CD4-positive, alpha-beta memory T cell (primary cell): ENCODE measurements at regions not wholly inside any gene's neighbourhood (a gene's known extent, or its start where the extent isn't known, plus 50 kb on each side); places are given as distances from the start of the nearest gene placed in this dataset.

Source experiments
- CTCF ChIA-PET: fragments of 350-600 bp; sonication (Branson Sonifier 250); formaldehyde crosslinking; loops from one replicate; lab custom pipeline; 2021; ENCODE audit warnings: inconsistent platforms; ENCODE audit not compliant: partially characterized antibody; lab: Charles Lee
- POLR2A ChIA-PET: fragments of 350-600 bp; sonication (Branson Sonifier 250); formaldehyde crosslinking; loops from one replicate; lab custom pipeline; 2021; ENCODE audit not compliant: partially characterized antibody; lab: Charles Lee
- DNase-seq, 5 donors: peaks; one replicate each; pipeline versions ENCODE4 v3.0.0 to v3.0.0-alpha.2; 2020 to 2022; ENCODE audit warnings: mixed read lengths in 1 of 5
- H3K27ac ChIP-seq: one replicate; pipeline ENCODE4 v1.7.0; 2013; ENCODE audit warnings: low read depth, low read length
- H3K27me3 ChIP-seq: 2 replicates; pipeline ENCODE4 v1.7.0; 2013; ENCODE audit warnings: mild to moderate bottlenecking, low read length, moderate library complexity; ENCODE audit not compliant: insufficient read depth
- H3K36me3 ChIP-seq: 2 replicates; pipeline ENCODE4 v1.7.0; 2013; ENCODE audit warnings: mild to moderate bottlenecking, low read length, moderate library complexity; ENCODE audit not compliant: insufficient read depth
- H3K4me1 ChIP-seq: 2 replicates; pipeline ENCODE4 v1.7.0; 2013; ENCODE audit warnings: mild to moderate bottlenecking, low read length, moderate library complexity; ENCODE audit not compliant: insufficient read depth
- H3K4me3 ChIP-seq, 2 donors: one replicate each; pipeline ENCODE4 v1.7.0; 2013; ENCODE audit warnings: low read length in 2 of 2, mild to moderate bottlenecking in 1 of 2
- H3K9me3 ChIP-seq, 2 donors: one replicate each; pipeline ENCODE4 v1.7.0; 2013; ENCODE audit warnings: low read length in 2 of 2, control low read depth in 1 of 2; ENCODE audit not compliant: control insufficient read depth in 1 of 2
- H3K27ac Mint-ChIP-seq, 7 donors: one replicate each; pipeline ENCODE4 v1.8.0; 2020 to 2021; ENCODE audit warnings: mixed read lengths in 7 of 7, mild to moderate bottlenecking in 6 of 7, inconsistent platforms in 3 of 7, moderate library complexity in 3 of 7
- H3K27me3 Mint-ChIP-seq, 2 donors: one replicate each; pipeline ENCODE4 v1.8.0; 2020 to 2021; ENCODE audit warnings: mixed read lengths in 2 of 2
- H3K36me3 Mint-ChIP-seq, 2 donors: one replicate each; pipeline ENCODE4 v1.8.0; 2020 to 2021; ENCODE audit warnings: mixed read lengths in 2 of 2, inconsistent platforms in 1 of 2, mild to moderate bottlenecking in 1 of 2
- H3K4me1 Mint-ChIP-seq, 4 donors: one replicate each; pipeline ENCODE4 v1.8.0; 2020 to 2021; ENCODE audit warnings: mixed read lengths in 4 of 4, mild to moderate bottlenecking in 1 of 4
- H3K4me3 Mint-ChIP-seq, 8 donors: one replicate each; pipeline ENCODE4 v1.8.0; 2020 to 2021; ENCODE audit warnings: mixed read lengths in 8 of 8, mild to moderate bottlenecking in 7 of 8, moderate library complexity in 6 of 8, inconsistent platforms in 3 of 8
- H3K9me3 Mint-ChIP-seq, 8 donors: one replicate each; pipeline ENCODE4 v1.8.0; 2020 to 2021; ENCODE audit warnings: mixed read lengths in 8 of 8, mild to moderate bottlenecking in 5 of 8, inconsistent platforms in 3 of 8, moderate library complexity in 1 of 8
- intact Hi-C: fragments of 100-400 bp; cut with micrococcal nuclease; formaldehyde crosslinking; loops from one replicate; pipeline ENCODE4 v1.15.1; 2023

DNA sequence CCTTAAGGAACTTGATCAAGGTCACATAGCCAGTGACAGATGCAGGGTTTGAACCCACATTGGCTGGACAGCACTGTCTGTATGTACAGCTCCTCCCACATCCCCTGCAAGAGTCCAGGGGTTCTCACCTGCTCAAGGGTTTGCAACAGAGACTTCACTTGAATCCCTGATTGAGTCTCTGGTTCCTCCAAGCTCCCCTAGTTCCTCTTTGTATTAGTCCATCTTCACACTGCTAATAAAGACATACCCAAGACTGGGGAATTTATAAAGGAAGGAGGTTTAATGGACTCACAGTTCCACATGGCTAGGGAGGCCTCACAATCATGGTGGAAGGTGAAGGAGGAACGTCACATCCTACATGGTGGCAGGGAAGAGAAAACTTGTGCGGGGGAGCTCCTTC, 72.8 kb upstream of the CLDN10 start:
- peaks cover 0 to 1% of the 10 kb centered on the region in 2 donors for H3K27me3 Mint-ChIP-seq
- Histone ChIP-seq H3K27ac (no peak overlapping the region), H3K36me3 (no peaks in the 10 kb centered on the region), H3K4me3 (no peak overlapping the region), H3K4me1 (no peaks in the 10 kb centered on the region), H3K9me3 (no peaks in the 10 kb centered on the region), H3K27me3 (no peaks in the 10 kb centered on the region)
- no peaks in the 10 kb centered on the region for H3K9me3 Mint-ChIP-seq
- no peak overlapping the region for H3K27ac Mint-ChIP-seq
- no peak overlapping the region for H3K4me3 Mint-ChIP-seq
- CTCF ChIA-PET: interaction anchor here (0.9 to 2.8 kb wide), 5 partner anchors 11 to 288 kb away, joined by 3 to 12 read pairs (median 7); no protein-coding TSS in a partner anchor
- peaks cover 4 to 8% (median 8%) of the 10 kb centered on the region in 4 donors for H3K4me1 Mint-ChIP-seq
- H3K36me3 Mint-ChIP-seq: no peaks in the 10 kb centered on the region
- intact Hi-C loops: no loop called here
- POLR2A ChIA-PET: no interaction called here
- DNase-seq: no peak

- Histone ChIP-seq H3K27me3 (no peaks in the 10 kb centered on the region), H3K36me3 (no peaks in the 10 kb centered on the region), H3K9me3 (no peaks in the 10 kb centered on the region), H3K4me1 (no peaks in the 10 kb centered on the region), H3K27ac (no peak overlapping the region), H3K4me3 (no peak overlapping the region)
- peaks cover 0 to 1% of the 10 kb centered on the region in 2 donors for H3K27me3 Mint-ChIP-seq
- peak overlapping the region in 1 of 8 donors; percentile 35 for H3K4me3 Mint-ChIP-seq
- no peak overlapping the region for H3K27ac Mint-ChIP-seq
- intact Hi-C loops: no loop called here
- no peak for DNase-seq
- H3K4me1 Mint-ChIP-seq: peaks cover 4 to 8% (median 8%) of the 10 kb centered on the region in 4 donors
- POLR2A ChIA-PET: no interaction called here
- no peaks in the 10 kb centered on the region for H3K9me3 Mint-ChIP-seq
- no peaks in the 10 kb centered on the region for H3K36me3 Mint-ChIP-seq
- CTCF ChIA-PET: interaction anchor here (0.9 to 2.8 kb wide), 6 partner anchors 11 to 292 kb away, joined by 3 to 12 read pairs (median 6); no protein-coding TSS in a partner anchor
These were observed 72.4 kb upstream of the CLDN10 start for GRCh38 chr13:95480131-95480545.

GRCh38 chr13:95480791-95481780, 71.4 kb upstream of the CLDN10 start:
- H3K9me3 ChIP-seq: no peaks in the 10 kb centered on the region
- H3K36me3 ChIP-seq: no peaks in the 10 kb centered on the region
- H3K27ac ChIP-seq: no peak overlapping the region
- ChIA-PET POLR2A (no interaction called here), CTCF (interaction anchor here (0.6 to 2.8 kb wide), 8 partner anchors 12 to 806 kb away, joined by 3 to 12 read pairs (median 4); no protein-coding TSS in a partner anchor)
- H3K36me3 Mint-ChIP-seq: no peaks in the 10 kb centered on the region
- no peak for DNase-seq
- intact Hi-C loops: no loop called here
- H3K9me3 Mint-ChIP-seq: no peaks in the 10 kb centered on the region
- no peak overlapping the region for H3K4me3 Mint-ChIP-seq
- H3K27me3 ChIP-seq: no peaks in the 10 kb centered on the region
- no peak overlapping the region for H3K27ac Mint-ChIP-seq
- no peaks in the 10 kb centered on the region for H3K4me1 ChIP-seq
- peaks cover 4 to 8% (median 8%) of the 10 kb centered on the region in 4 donors for H3K4me1 Mint-ChIP-seq
- no peak overlapping the region for H3K4me3 ChIP-seq
- H3K27me3 Mint-ChIP-seq: peaks cover 0 to 1% of the 10 kb centered on the region in 2 donors

DNA sequence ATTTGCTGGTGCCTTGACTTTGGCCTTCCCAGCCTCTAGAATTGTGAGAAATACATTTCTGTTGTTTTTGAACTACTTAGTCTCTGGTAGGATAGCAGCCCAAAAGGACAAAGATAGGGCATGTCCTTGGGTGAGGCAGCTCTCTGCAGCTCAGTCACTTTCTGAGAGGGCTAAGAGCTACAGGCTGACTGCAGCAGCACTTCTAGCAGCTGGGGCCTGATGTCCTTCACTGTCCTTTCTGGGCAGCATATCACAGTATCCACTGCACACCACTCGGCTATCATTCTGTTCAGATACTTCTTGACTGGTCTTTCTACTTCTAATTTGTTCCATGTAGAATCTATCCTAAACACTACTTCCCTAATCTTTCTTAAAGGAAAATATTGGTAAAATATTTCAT, 68.5 kb upstream of the CLDN10 start:
- Mint-ChIP-seq H3K4me3 (no peak overlapping the region), H3K27me3 (no peaks in the 10 kb centered on the region), H3K4me1 (peaks cover 0 to 2% (median 0%) of the 10 kb centered on the region in 4 donors), H3K27ac (no peak overlapping the region), H3K36me3 (no peaks in the 10 kb centered on the region), H3K9me3 (no peaks in the 10 kb centered on the region)
- DNase-seq: no peak
- Histone ChIP-seq H3K27ac (no peak overlapping the region), H3K4me1 (no peaks in the 10 kb centered on the region), H3K27me3 (no peaks in the 10 kb centered on the region), H3K9me3 (no peaks in the 10 kb centered on the region), H3K4me3 (no peak overlapping the region), H3K36me3 (no peaks in the 10 kb centered on the region)
- ChIA-PET CTCF (interaction anchor here (0.6 to 1.0 kb wide), 2 partner anchors 11 to 350 kb away, joined by 3 read pairs; no protein-coding TSS in a partner anchor), POLR2A (no interaction called here)
- intact Hi-C loops: no loop called here

GRCh38 chr13:95485045-95485517, 67.4 kb upstream of the CLDN10 start:
- intact Hi-C loops: no loop called here
- Histone ChIP-seq H3K36me3 (no peaks in the 10 kb centered on the region), H3K4me3 (no peak overlapping the region), H3K9me3 (no peaks in the 10 kb centered on the region), H3K27ac (no peak overlapping the region), H3K27me3 (no peaks in the 10 kb centered on the region), H3K4me1 (no peaks in the 10 kb centered on the region)
- no peaks in the 10 kb centered on the region for H3K27me3 Mint-ChIP-seq
- no peaks in the 10 kb centered on the region for H3K36me3 Mint-ChIP-seq
- no peak overlapping the region for H3K4me3 Mint-ChIP-seq
- H3K4me1 Mint-ChIP-seq: peaks cover 0 to 2% (median 0%) of the 10 kb centered on the region in 4 donors
- DNase-seq: no peak
- peaks cover 0 to 2% (median 0%) of the 10 kb centered on the region in 8 donors for H3K9me3 Mint-ChIP-seq
- ChIA-PET CTCF (interaction anchor here (0.9 kb wide), 1 partner anchor 10 kb away, joined by 3 read pairs; no protein-coding TSS in a partner anchor), POLR2A (no interaction called here)
- H3K27ac Mint-ChIP-seq: no peak overlapping the region

DNA sequence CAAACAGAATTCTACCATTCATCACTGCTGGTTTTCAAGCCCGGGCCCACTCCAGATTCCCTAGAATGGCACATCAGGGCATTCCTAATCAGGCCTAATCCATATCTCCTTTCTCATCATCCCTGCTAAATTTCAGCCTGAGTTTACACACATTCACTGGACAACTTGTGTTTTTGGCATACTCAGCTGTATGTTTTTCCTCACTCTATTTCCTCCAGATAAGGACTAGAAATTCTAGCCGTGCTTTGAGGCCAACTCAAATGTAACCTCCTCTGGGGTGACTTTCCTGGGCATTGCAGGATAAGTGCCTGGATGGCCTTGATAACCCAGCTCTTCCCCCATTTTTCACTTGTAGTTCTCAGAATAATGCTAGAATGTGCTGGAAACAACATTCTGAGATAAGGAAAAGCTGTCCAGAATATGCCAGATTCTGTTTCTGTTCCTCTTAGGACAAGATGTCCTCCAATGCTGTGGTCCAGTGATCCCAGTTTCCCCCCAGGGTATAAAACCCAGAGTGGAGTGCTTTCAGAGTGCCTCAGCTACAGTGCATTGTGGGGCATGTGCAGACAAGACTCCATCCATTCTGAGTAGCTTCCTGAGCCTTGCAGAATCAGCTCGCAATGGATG, 66.9 kb upstream of the CLDN10 start:
- Histone ChIP-seq H3K4me3 (no peak overlapping the region), H3K27ac (no peak overlapping the region), H3K4me1 (no peaks in the 10 kb centered on the region), H3K9me3 (no peaks in the 10 kb centered on the region), H3K27me3 (no peaks in the 10 kb centered on the region), H3K36me3 (no peaks in the 10 kb centered on the region)
- POLR2A ChIA-PET: no interaction called here
- intact Hi-C loops: no loop called here
- DNase-seq: no peak
- Mint-ChIP-seq H3K27ac (no peak overlapping the region), H3K27me3 (no peaks in the 10 kb centered on the region), H3K4me3 (no peak overlapping the region), H3K4me1 (no peaks in the 10 kb centered on the region), H3K36me3 (no peaks in the 10 kb centered on the region), H3K9me3 (peaks cover 0 to 5% (median 0%) of the 10 kb centered on the region in 8 donors)
- CTCF ChIA-PET: interaction anchor here (0.9 kb wide), 1 partner anchor 9 kb away, joined by 3 read pairs; no protein-coding TSS in a partner anchor
